ENCODE measurements at regions not wholly inside any gene's neighbourhood (a gene's known extent, or its start where the extent isn't known, plus 50 kb on each side); places are given as distances from the start of the nearest gene placed in this dataset.
A peak's percentile ranks its signal among the peaks of the same experiment; 100 is the strongest.
"Not testable (repeated sequence)": the region's sequence is repeated elsewhere in the genome, so short reads cannot be mapped to it uniquely, and the experiment has no call there.

GRCh38 chr17:27365329-27365945, 71.5 kb downstream of the WSB1 start:
- DNase-seq (ENCODE audit: low read depth): not testable (repeated sequence)

- DNase-seq (ENCODE audit: low read depth): no peak
These were observed 72.5 kb downstream of the WSB1 start for GRCh38 chr17:27366437-27366836.

GRCh38 chr17:27367121-27367981, 73.4 kb downstream of the WSB1 start:
- no peak for DNase-seq (ENCODE audit: low read depth)

GRCh38 chr17:27368151-27368795, 74.4 kb downstream of the WSB1 start:
- DNase-seq (ENCODE audit: low read depth): no peak

GRCh38 chr17:27368980-27369379, 75.1 kb downstream of the WSB1 start:
- DNase-seq (ENCODE audit: low read depth): no peak

GRCh38 chr17:27370776-27371175, 76.9 kb downstream of the WSB1 start:
- DNase-seq (ENCODE audit: low read depth): no peak

GRCh38 chr17:27373695-27374094, 79.8 kb downstream of the WSB1 start:
- DNase-seq (ENCODE audit: low read depth): not testable (repeated sequence)

GRCh38 chr17:27376637-27377547, 79.4 kb upstream of the KSR1 start:
- DNase-seq (ENCODE audit: low read depth): peak; percentile 46

GRCh38 chr17:27378482-27379175, 77.6 kb upstream of the KSR1 start:
- no peak for DNase-seq (ENCODE audit: low read depth)

- peak; percentile 23 for DNase-seq (ENCODE audit: low read depth)
These were observed 76.2 kb upstream of the KSR1 start for GRCh38 chr17:27379888-27380533.

GRCh38 chr17:27380551-27380950, 75.7 kb upstream of the KSR1 start:
- DNase-seq (ENCODE audit: low read depth): no peak

- no peak for DNase-seq (ENCODE audit: low read depth)
These were observed 75.2 kb upstream of the KSR1 start for GRCh38 chr17:27381007-27381501.

- DNase-seq (ENCODE audit: low read depth): no peak
These were observed 74.2 kb upstream of the KSR1 start for GRCh38 chr17:27382025-27382424.

GRCh38 chr17:27384261-27384701, 72.0 kb upstream of the KSR1 start:
- peak; percentile 93 for DNase-seq (ENCODE audit: low read depth)

- DNase-seq (ENCODE audit: low read depth): no peak
These were observed 71.5 kb upstream of the KSR1 start for GRCh38 chr17:27384726-27385125.

GRCh38 chr17:27385626-27386025, 70.6 kb upstream of the KSR1 start:
- no peak for DNase-seq (ENCODE audit: low read depth)

GRCh38 chr17:27386206-27387075, 69.8 kb upstream of the KSR1 start:
- no peak for DNase-seq (ENCODE audit: low read depth)

GRCh38 chr17:27389542-27390140, 66.6 kb upstream of the KSR1 start:
- no peak for DNase-seq (ENCODE audit: low read depth)

- DNase-seq (ENCODE audit: low read depth): peak; percentile 44
These were observed 65.7 kb upstream of the KSR1 start for GRCh38 chr17:27390540-27390939.

Measured in GM04504 (cell line).